ENCODE measurements at regions not wholly inside any gene's neighbourhood (a gene's known extent, or its start where the extent isn't known, plus 50 kb on each side); places are given as distances from the start of the nearest gene placed in this dataset.

- TF ChIP-seq CTCF (IDR thresholded peaks at IDR 0.05; ENCODE audit: low read depth, low read length, missing input control) = no peak
- no peak for TF ChIP-seq MAX (IDR thresholded peaks at IDR 0.05)
- TF ChIP-seq REST (IDR thresholded peaks at IDR 0.05) = no peak
- no peak for TF ChIP-seq HNF4A (conservative IDR thresholded peaks at IDR 0.05)
- TF ChIP-seq JUND (IDR thresholded peaks at IDR 0.05) = no peak
- TF ChIP-seq GABPA (IDR thresholded peaks at IDR 0.05 in 1 of 2, conservative IDR thresholded peaks at IDR 0.05 in 1 of 2) = no peak
- TF ChIP-seq RAD21 (IDR thresholded peaks at IDR 0.05) = no peak
- TF ChIP-seq EGR1 (IDR thresholded peaks at IDR 0.05; ENCODE audit: low read depth in 2 of 2) = no peak
- TF ChIP-seq RXRA (IDR thresholded peaks at IDR 0.05) = no peak
- no peak for TF ChIP-seq TAF1 (conservative IDR thresholded peaks at IDR 0.05)
Measured at GRCh38 chr4:126664839-126665238, 967.9 kb upstream of the INTU start.
